Activated CD4-positive, alpha-beta T cell treated with anti-CD3 and anti-CD28 coated beads, Interleukin-2, amount 50 U/mL, for 4 hours (primary cell): ENCODE measurements at regions not wholly inside any gene's neighbourhood (a gene's known extent, or its start where the extent isn't known, plus 50 kb on each side); places are given as distances from the start of the nearest gene placed in this dataset.
"Not testable (repeated sequence)": the region's sequence is repeated elsewhere in the genome, so short reads cannot be mapped to it uniquely, and the experiment has no call there.

Experiments used
- DNase-seq, 2 experiments: peaks; one replicate each; pipeline ENCODE4 v3.0.0-alpha.2; 2020

- DNase-seq = no peak
These were observed 378.8 kb downstream of the NDFIP2 start for GRCh38 chr13:79859756-79860155.

GRCh38 chr13:79853251-79853650, 372.3 kb downstream of the NDFIP2 start:
- DNase-seq = no peak

DNA sequence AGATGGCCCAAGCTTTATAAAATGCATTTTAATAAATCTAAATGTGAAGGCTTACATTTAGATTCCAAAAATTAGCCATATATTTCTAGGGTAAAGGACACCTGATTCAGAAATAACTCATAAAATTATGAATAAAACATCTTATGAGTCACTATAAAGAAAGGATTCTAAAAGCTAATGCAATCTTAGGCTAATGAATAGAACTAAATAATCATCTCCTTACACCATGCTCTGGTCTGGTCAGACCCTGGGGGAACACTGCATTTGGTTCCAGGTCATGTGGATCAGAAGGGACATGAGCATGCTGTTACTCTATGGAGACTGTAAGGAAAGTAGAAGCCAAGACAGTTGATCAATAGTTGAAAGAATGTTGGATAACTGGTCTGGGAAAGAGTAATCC, 370.4 kb downstream of the NDFIP2 start:
- no peak for DNase-seq

GRCh38 chr13:79847882-79848592, 367.1 kb downstream of the NDFIP2 start:
- DNase-seq = no peak

DNA sequence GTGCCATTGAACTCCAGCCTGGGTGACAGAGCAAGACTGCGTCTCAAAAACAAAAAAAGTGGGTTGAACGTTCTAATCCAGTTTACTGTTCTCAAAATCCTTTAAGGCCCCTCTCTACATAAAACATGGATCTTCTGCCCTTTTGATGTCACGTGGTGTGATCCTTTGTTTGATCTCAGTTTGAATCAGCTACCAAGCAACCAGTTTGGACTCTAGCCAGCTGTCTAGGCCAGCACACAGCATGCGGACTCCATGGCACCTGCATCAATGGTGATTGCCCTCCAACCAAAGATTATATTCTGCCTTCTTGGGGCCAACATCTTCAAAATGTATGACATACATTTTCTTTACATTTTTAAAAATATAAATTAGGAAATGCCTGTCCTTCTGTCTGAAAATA, 365.4 kb downstream of the NDFIP2 start:
- no peak for DNase-seq

- no peak for DNase-seq
These were observed 356.9 kb downstream of the NDFIP2 start for GRCh38 chr13:79837741-79838450.

DNA sequence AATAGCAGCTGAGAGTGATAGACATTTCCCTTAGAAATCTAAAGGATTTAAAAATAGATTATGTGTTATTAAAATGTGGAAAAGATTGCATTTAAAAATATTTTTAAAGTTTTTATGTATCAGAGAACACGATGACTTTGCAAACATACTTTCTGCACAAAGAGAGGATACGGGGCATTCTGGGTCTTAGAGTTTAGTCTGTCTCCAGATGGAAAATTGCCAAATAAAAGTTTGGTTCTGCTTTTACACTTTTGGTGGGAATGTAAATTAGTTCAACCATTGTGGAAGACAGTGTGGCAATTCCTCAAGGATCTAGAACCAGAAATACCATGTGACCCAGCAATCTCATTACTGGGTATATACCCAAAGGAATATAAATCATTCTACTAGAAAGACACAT, 355.2 kb downstream of the NDFIP2 start:
- DNase-seq = not testable (repeated sequence)

DNA sequence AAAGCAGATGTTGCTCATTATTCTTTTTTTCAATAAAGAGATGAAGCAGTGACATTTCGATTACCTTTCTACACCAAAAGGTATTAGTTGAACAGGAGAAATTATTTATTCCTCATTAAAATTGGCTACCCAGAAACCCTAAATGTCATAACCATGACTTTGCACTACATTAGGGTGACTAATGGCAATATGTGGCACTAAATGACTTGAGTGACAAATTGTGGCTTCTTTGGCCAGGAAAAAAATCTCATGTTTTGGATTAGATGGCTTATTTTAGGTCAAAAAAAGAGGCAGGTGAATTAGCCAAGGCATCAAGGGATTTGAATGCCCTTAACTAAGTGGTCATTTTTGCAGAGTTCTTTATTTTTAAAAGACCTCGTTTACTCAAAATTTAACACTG, 353.9 kb downstream of the NDFIP2 start:
- DNase-seq = no peak

GRCh38 chr13:79833991-79834390, 353.0 kb downstream of the NDFIP2 start:
- no peak for DNase-seq

DNA sequence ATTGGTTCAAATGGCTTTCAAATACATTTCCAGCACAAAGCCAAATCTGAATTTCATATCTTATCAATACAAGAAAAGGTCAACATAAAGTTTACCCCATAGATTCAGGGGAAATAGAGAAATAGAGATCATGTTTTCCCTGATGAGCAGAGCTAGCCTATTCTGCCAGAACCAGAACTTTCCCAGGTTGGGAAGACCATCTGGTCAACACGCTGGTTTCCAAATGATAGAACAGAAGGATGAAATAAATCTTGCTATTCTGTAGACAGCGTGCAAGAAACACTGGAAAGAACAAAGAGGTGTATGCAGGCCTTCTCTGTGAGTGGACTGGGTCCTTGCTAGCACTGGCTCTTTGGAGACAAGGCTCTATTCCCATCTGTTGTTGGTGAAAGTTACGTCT, 350.6 kb downstream of the NDFIP2 start:
- no peak for DNase-seq

DNA sequence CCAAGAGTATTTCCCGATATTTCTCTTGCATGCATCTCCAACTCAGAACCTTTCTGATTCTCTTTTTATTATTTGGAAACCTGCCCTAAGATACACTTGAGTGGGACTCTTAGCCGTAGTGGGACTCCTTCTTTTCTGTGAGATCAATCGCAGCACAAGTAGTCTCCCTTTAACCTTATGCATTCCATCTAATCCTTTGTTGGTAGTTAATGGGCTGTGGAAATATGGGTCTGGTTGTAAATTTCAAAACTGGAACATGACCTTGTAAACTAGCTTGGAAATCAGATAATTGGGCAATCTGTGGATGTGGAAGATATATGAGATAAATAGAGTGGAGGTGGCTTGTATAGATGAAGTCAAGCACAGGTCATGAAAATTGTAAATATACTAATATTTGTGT, 350.0 kb downstream of the NDFIP2 start:
- no peak for DNase-seq

DNA sequence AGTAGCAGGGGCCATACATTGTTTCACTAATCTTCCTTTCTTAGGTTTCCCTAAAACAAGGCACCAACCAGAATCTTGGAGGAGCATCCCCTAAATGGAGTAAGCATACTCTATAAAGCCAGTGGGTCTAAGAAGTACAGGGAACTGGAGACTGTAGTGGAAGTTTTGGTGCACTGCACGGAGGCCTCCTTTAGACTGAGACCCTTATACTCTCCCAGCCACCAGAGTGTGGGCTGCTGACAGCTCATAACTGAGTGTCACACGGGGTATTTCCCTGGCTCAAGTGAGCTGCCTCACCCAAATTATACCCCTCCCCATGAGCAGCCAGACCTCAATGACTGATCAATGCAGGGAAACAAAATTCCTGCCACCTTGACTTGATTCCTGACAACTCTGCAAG, 349.5 kb downstream of the NDFIP2 start:
- DNase-seq = no peak

DNA sequence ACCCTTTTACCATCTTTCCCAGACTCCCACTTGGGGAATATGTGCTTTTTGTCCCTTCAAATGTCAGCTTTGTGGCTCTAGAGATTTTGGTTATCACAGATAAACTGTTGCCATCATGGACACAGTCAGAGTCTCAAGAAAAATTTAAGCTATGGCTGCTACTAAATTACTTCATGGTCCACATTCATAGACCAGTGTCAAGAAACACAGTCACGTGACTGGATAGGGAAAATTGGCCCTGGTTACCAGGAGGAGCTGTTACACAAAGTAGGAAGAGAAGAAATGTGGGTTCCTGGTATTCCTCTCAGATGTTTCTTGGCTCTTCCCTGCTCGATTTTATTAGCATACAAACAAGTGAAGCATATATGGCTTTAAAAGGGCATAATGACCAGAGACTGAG, 348.9 kb downstream of the NDFIP2 start:
- no peak for DNase-seq

GRCh38 chr13:79825959-79826358, 345.0 kb downstream of the NDFIP2 start:
- no peak for DNase-seq

GRCh38 chr13:79815041-79815440, 334.1 kb downstream of the NDFIP2 start:
- DNase-seq = no peak

DNA sequence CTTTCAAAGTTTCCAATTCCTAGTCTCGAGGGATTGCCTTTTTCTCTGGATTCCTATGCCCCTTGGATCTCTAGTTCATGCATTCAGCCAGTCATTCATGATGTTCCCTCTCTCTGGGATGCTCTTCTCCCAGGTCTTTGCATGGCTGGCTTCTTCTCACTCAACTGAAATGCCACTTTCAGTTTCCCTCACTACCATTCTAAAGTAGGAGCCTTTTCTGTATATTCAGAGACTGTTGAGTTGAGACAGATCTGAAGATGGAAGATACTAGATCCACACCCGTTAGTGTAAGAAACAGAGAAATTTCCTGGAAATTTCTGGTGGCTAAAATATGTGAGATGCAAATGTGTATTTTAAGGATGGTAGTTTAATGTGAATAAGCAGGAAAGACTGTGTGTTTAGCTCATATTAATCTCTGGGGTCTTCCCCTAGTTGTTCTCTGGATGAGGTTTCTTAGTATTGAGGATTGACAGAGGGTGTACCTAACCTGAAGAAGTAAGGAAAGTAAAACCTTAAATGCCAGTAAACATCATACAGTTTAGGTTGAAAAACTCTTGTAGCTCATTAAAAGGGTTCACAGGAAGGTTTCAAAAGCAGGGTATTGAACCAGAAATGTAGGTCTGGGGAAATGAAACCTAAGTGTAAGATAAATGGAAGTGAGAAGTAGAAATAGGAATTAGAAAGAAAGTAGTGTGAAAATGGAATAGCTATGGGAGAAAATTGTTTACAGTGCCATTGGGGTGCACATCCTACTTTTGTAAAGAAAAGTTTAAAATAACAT, 331.3 kb downstream of the NDFIP2 start:
- DNase-seq = no peak

GRCh38 chr13:79811170-79811569, 330.2 kb downstream of the NDFIP2 start:
- no peak for DNase-seq

DNA sequence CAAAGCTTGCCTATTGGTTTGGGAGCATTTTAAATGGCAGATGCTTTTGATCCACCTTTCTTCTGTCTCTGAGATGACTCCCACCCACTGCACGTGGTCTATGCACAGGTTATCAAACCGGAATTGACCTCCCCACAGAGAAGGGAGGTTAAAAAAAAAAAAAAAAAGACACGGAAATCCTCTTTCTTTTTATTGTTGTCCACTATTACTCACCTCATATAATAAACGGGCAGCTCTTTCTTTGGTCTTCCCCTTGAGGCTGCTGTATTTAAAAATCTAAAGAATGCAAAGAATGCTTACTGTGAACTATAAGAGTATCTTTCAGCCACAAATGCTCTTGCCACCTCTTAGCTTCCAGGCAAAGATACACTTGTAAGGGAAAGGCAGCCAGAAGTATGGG, 329.7 kb downstream of the NDFIP2 start:
- DNase-seq = no peak

- no peak for DNase-seq
These were observed 329.1 kb downstream of the NDFIP2 start for GRCh38 chr13:79810018-79810417.

GRCh38 chr13:79808475-79808874, 327.5 kb downstream of the NDFIP2 start:
- no peak for DNase-seq

DNA sequence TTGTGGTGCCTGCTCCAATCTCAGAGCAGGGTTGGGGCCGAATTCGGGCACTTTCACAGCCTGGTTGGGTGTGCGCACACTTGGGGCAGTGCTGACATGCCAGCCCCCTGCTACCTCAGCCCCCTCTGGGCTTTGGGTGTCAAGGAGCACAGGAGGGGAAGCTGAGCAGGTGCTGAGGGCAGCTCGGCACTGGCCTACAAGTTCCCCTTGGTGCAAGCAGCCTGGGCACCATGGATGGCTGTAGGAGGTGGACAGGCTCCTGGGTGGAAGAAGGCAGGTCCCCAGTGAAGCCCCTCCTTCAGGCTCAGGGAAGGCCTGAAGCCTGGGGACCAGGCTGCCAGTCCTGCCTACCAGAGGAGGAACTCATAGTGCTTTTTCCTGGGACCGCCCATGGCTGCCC, 326.6 kb downstream of the NDFIP2 start:
- DNase-seq = no peak

- DNase-seq = no peak
These were observed 325.9 kb downstream of the NDFIP2 start for GRCh38 chr13:79806821-79807220.

- DNase-seq = no peak
These were observed 324.4 kb downstream of the NDFIP2 start for GRCh38 chr13:79805317-79805716.

GRCh38 chr13:79803989-79804388, 323.0 kb downstream of the NDFIP2 start:
- no peak for DNase-seq
